K562 (cell line): ENCODE measurements at regions not wholly inside any gene's neighbourhood (a gene's known extent, or its start where the extent isn't known, plus 50 kb on each side); places are given as distances from the start of the nearest gene placed in this dataset.

Experiments
- ATF7 ChIP-seq: fragments of 450-650 bp; IDR thresholded peaks from 2 replicates; pipeline ENCODE4 v1.7.1; 2014; ENCODE audit warnings: mild to moderate bottlenecking, moderate library complexity
- BHLHE40 ChIP-seq: IDR thresholded peaks from 2 replicates; pipeline ENCODE4 v1.6.1; 2011; ENCODE audit warnings: low read length, improper control_type of control experiment
- CREB1 ChIP-seq, 2 experiments: sonication (generic) in 1 of 2; formaldehyde crosslinking in 1 of 2; IDR thresholded peaks; 2 replicates each; pipeline versions ENCODE4 v1.6.1 to v1.8.0; 2012 to 2022; ENCODE audit warnings: inconsistent platforms in 1 of 2, mild to moderate bottlenecking in 1 of 2, missing genetic modification reagents in 1 of 2, moderate library complexity in 1 of 2
- EGR1 ChIP-seq: fragments of 450-650 bp; conservative IDR thresholded peaks from 2 replicates; pipeline ENCODE4 v1.6.1; 2017; ENCODE audit warnings: mild to moderate bottlenecking
- ETV5 ChIP-seq: sonication (generic); formaldehyde crosslinking; IDR thresholded peaks from 2 replicates; pipeline ENCODE4 v1.4.0; 2020; ENCODE audit warnings: low read depth, mild to moderate bottlenecking, missing genetic modification reagents
- FOXJ2 ChIP-seq: fragments of 200-800 bp; sonication (Bioruptor generic); IDR thresholded peaks from 2 replicates; pipeline ENCODE4 v1.6.1; 2016; ENCODE audit warnings: missing genetic modification characterization, missing compliant biosample characterization
- GABPB1 ChIP-seq: sonication (generic); formaldehyde crosslinking; IDR thresholded peaks from 2 replicates; pipeline ENCODE4 v1.8.0; 2022; ENCODE audit warnings: mild to moderate bottlenecking, missing genetic modification reagents
- ID3 ChIP-seq, 2 experiments: fragments of 250-450 bp in 1 of 2; fragments of 450-650 bp in 1 of 2; sonication (Bioruptor Pico) in 1 of 2; IDR thresholded peaks; 2 replicates each; pipeline versions ENCODE4 v1.6.1 to v1.8.0; 2016 to 2021; ENCODE audit warnings: mild to moderate bottlenecking in 2 of 2, moderate library complexity in 2 of 2, missing compliant biosample characterization in 1 of 2, missing genetic modification characterization in 1 of 2
- MAFK ChIP-seq: IDR thresholded peaks from 2 replicates; pipeline ENCODE4 v1.6.1; 2011; ENCODE audit warnings: low read length, improper control_type of control experiment
- MBD2 ChIP-seq: sonication (generic); IDR thresholded peaks from 2 replicates; pipeline ENCODE4 v1.6.1; 2016; ENCODE audit warnings: low read depth, borderline replicate concordance
- PTBP1 ChIP-seq: fragments of 200-400 bp; formaldehyde crosslinking; IDR thresholded peaks from 2 replicates; pipeline ENCODE4 v1.6.1; 2017; ENCODE audit warnings: low read depth, low read length
- RNF2 ChIP-seq: sonication (generic); IDR thresholded peaks from 2 replicates; pipeline ENCODE4 v1.6.1; 2016
- SMARCA5 ChIP-seq: fragments of 450-650 bp; IDR thresholded peaks from 2 replicates; pipeline ENCODE4 v1.6.1; 2016
- TAL1 ChIP-seq: fragments of 450-650 bp; IDR thresholded peaks from 2 replicates; pipeline ENCODE4 v1.6.1; 2016; ENCODE audit warnings: mild to moderate bottlenecking
- ZNF143 ChIP-seq: sonication (generic); formaldehyde crosslinking; IDR thresholded peaks from 2 replicates; pipeline ENCODE4 v1.9.0; 2022; ENCODE audit warnings: mild to moderate bottlenecking, missing genetic modification reagents
- ZNF175 ChIP-seq: fragments of 200-800 bp; sonication (Bioruptor generic); IDR thresholded peaks from 2 replicates; pipeline ENCODE4 v1.6.1; 2016; ENCODE audit warnings: low read depth, mild to moderate bottlenecking, missing genetic modification characterization, missing compliant biosample characterization
- ZNF23 ChIP-seq: fragments of 250-450 bp; sonication (Bioruptor Pico); IDR thresholded peaks from 2 replicates; pipeline ENCODE4 v1.4.0; 2020; ENCODE audit warnings: mild to moderate bottlenecking
- ZNF740 ChIP-seq, 3 experiments: fragments of 200-800 bp in 1 of 3; sonication (Bioruptor generic) in 1 of 3; sonication (generic) in 1 of 3; formaldehyde crosslinking in 1 of 3; IDR thresholded peaks; 2 replicates each; pipeline versions ENCODE4 v1.6.1 to v1.8.0; 2016 to 2022; ENCODE audit warnings: mild to moderate bottlenecking in 2 of 3, missing compliant biosample characterization in 2 of 3, missing genetic modification characterization in 2 of 3, missing genetic modification reagents in 1 of 3
- TF ChIP-seq, protein P1 (sequence below): fragments of 200-800 bp; sonication (Bioruptor generic); IDR thresholded peaks from 2 replicates; pipeline ENCODE4 v1.6.1; 2017; ENCODE audit warnings: missing genetic modification characterization, missing compliant biosample characterization
- TF ChIP-seq, protein P2 (sequence below): sonication (generic); formaldehyde crosslinking; IDR thresholded peaks from 2 replicates; pipeline ENCODE4 v1.4.0; 2020; ENCODE audit warnings: mild to moderate bottlenecking, missing genetic modification reagents
- TF ChIP-seq, protein P3 (sequence below): conservative IDR thresholded peaks from 2 replicates; pipeline ENCODE4 v1.6.1; 2011; ENCODE audit warnings: low read depth, mild to moderate bottlenecking, low read length; ENCODE audit not compliant: control insufficient read depth

DNA sequence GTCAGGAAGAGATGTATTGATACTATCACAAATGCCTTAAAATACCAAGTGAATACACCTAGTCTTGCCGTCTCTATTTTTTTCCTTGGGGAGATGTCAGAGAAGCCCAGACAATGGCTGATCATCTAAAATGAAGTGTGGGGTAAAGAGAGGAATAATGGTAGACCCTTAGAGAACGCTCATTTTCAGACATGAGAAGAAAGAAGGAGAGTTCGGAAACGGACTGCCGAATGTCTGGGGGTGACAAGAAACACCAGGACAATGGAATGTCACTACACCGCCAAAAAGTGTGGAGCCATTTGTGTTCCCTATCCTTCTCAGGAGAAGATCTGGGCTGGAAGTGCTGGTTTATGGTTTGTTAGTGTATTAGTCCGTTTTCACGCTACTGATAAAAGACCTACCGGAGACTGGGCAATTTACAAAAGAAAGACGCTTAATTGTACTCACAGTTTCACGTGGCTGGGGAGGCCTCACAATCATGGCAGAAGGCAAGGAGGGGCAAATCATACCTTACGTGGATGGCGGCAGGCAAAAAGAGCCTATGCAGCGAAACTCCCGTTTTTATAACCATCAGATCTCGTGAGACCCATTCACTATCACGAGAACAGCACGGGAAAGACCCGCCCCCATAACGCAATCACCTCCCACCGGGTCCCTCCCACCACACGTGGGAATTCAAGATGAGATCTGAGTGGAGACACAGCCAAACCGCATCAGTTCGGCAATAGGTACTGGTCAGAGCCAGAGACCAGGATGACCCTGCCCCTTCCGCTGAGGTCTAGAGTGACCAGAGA lies 743.7 kb downstream of the GALR1 start (continued):
- TF ChIP-seq FOXJ2 (0 out of 2 replicates have a peak, but pooled peaks have one; percentile 36), ZNF740 (CRISPR knock-in tag; IDR thresholded peaks at IDR 0.05) (no peak), ZNF740 (tag; IDR thresholded peaks at IDR 0.05) (no peak), SMARCA5 (no peak), MBD2 (peak; percentile 58; the same call in 1 of the 2 replicates), ETV5 (CRISPR knock-in tag) (0 out of 2 replicates have a peak, but pooled peaks have one; percentile 40), ZNF175 (no peak), MAFK (peak; percentile 63; the same call in 1 of the 2 replicates), ATF7 (peak; percentile 83), ID3 (CRISPR knock-in tag; IDR thresholded peaks at IDR 0.05) (no peak), ID3 (tag; IDR thresholded peaks at IDR 0.05) (no peak), PTBP1 (no peak), ZNF143 (CRISPR knock-in tag) (no peak), GABPB1 (peak; percentile 32; the same call in 1 of the 2 replicates), RNF2 (peak; percentile 33; the same call in 1 of the 2 replicates), ZNF23 (CRISPR knock-in tag) (no peak), EGR1 (peak; percentile 65), TAL1 (peak; percentile 15; the same call in 1 of the 2 replicates), BHLHE40 (peak; percentile 69), CREB1 (IDR thresholded peaks at IDR 0.05) (0 out of 2 replicates have a peak, but pooled peaks have one; percentile 35), CREB1 (CRISPR knock-in tag; IDR thresholded peaks at IDR 0.05) (no peak; the same call in 1 of the 2 replicates)
- TF ChIP-seq, protein P1, sequence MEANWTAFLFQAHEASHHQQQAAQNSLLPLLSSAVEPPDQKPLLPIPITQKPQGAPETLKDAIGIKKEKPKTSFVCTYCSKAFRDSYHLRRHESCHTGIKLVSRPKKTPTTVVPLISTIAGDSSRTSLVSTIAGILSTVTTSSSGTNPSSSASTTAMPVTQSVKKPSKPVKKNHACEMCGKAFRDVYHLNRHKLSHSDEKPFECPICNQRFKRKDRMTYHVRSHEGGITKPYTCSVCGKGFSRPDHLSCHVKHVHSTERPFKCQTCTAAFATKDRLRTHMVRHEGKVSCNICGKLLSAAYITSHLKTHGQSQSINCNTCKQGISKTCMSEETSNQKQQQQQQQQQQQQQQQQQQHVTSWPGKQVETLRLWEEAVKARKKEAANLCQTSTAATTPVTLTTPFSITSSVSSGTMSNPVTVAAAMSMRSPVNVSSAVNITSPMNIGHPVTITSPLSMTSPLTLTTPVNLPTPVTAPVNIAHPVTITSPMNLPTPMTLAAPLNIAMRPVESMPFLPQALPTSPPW: no peak
- TF ChIP-seq, protein P2, sequence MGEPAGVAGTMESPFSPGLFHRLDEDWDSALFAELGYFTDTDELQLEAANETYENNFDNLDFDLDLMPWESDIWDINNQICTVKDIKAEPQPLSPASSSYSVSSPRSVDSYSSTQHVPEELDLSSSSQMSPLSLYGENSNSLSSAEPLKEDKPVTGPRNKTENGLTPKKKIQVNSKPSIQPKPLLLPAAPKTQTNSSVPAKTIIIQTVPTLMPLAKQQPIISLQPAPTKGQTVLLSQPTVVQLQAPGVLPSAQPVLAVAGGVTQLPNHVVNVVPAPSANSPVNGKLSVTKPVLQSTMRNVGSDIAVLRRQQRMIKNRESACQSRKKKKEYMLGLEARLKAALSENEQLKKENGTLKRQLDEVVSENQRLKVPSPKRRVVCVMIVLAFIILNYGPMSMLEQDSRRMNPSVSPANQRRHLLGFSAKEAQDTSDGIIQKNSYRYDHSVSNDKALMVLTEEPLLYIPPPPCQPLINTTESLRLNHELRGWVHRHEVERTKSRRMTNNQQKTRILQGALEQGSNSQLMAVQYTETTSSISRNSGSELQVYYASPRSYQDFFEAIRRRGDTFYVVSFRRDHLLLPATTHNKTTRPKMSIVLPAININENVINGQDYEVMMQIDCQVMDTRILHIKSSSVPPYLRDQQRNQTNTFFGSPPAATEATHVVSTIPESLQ (CRISPR knock-in tag): 0 out of 2 replicates have a peak, but pooled peaks have one; percentile 27
- TF ChIP-seq, protein P3, sequence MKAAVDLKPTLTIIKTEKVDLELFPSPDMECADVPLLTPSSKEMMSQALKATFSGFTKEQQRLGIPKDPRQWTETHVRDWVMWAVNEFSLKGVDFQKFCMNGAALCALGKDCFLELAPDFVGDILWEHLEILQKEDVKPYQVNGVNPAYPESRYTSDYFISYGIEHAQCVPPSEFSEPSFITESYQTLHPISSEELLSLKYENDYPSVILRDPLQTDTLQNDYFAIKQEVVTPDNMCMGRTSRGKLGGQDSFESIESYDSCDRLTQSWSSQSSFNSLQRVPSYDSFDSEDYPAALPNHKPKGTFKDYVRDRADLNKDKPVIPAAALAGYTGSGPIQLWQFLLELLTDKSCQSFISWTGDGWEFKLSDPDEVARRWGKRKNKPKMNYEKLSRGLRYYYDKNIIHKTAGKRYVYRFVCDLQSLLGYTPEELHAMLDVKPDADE: peak; percentile 79
